ENCODE measurements at regions not wholly inside any gene's neighbourhood (a gene's known extent, or its start where the extent isn't known, plus 50 kb on each side); places are given as distances from the start of the nearest gene placed in this dataset.

GRCh38 chr11:37474889-37475288 is 876.9 kb upstream of the RAG2 start:
- Histone ChIP-seq H3K27me3 (no peaks in the 10 kb centered on the region), H3K9me3 (peaks cover 0 to 4% (median 0%) of the 10 kb centered on the region in 4 donors), H3K27ac (no peak overlapping the region), H3K36me3 (no peaks in the 10 kb centered on the region), H3K4me1 (no peaks in the 10 kb centered on the region), H3K4me3 (no peak overlapping the region)
- 63 to 83% (median 72%) methylated on average over 2 of the region's 2 CpGs for WGBS, 5 donors
- TF ChIP-seq POLR2AphosphoS5 (IDR thresholded peaks at IDR 0.05): no peak
- no peak for TF ChIP-seq POLR2A (IDR thresholded peaks at IDR 0.05)
- TF ChIP-seq CTCF (IDR thresholded peaks at IDR 0.05): no peak
- no peak for TF ChIP-seq EP300 (IDR thresholded peaks at IDR 0.05)
- intact Hi-C loops (cut with DNase I; ENCODE audit: low total_unique reads): no loop called here
- no peak for DNase-seq

GRCh38 chr11:37468344-37468743 is 870.3 kb upstream of the RAG2 start:
- 73 to 81% (median 77%) methylated on average over 4 of the region's 4 CpGs for WGBS, 5 donors
- intact Hi-C loops (cut with DNase I; ENCODE audit: low total_unique reads): no loop called here
- no peak for DNase-seq
- no peak overlapping the region for H3K27ac ChIP-seq
- H3K27me3 ChIP-seq: no peaks in the 10 kb centered on the region
- TF ChIP-seq CTCF (IDR thresholded peaks at IDR 0.05) (no peak), POLR2AphosphoS5 (IDR thresholded peaks at IDR 0.05) (no peak), EP300 (IDR thresholded peaks at IDR 0.05) (no peak), POLR2A (IDR thresholded peaks at IDR 0.05) (no peak)
- H3K36me3 ChIP-seq: no peaks in the 10 kb centered on the region
- peaks cover 0 to 4% (median 1%) of the 10 kb centered on the region in 4 donors for H3K9me3 ChIP-seq
- no peak overlapping the region for H3K4me3 ChIP-seq
- H3K4me1 ChIP-seq: no peaks in the 10 kb centered on the region

GRCh38 chr11:37465221-37465620 is 867.2 kb upstream of the RAG2 start:
- TF ChIP-seq POLR2A (IDR thresholded peaks at IDR 0.05) (no peak), CTCF (IDR thresholded peaks at IDR 0.05) (no peak), EP300 (IDR thresholded peaks at IDR 0.05) (no peak), POLR2AphosphoS5 (IDR thresholded peaks at IDR 0.05) (no peak)
- H3K4me1 ChIP-seq: no peaks in the 10 kb centered on the region

GRCh38 chr11:37459456-37459855 is 861.4 kb upstream of the RAG2 start:
- TF ChIP-seq EP300 (IDR thresholded peaks at IDR 0.05): no peak
- TF ChIP-seq POLR2AphosphoS5 (IDR thresholded peaks at IDR 0.05): no peak
- no peak for TF ChIP-seq POLR2A (IDR thresholded peaks at IDR 0.05)
- no peak for TF ChIP-seq CTCF (IDR thresholded peaks at IDR 0.05)
- no peaks in the 10 kb centered on the region for H3K36me3 ChIP-seq
- H3K9me3 ChIP-seq: no peaks in the 10 kb centered on the region
- H3K4me3 ChIP-seq: no peak overlapping the region
- no peaks in the 10 kb centered on the region for H3K4me1 ChIP-seq
- no peak for DNase-seq
- H3K27me3 ChIP-seq: no peaks in the 10 kb centered on the region
- intact Hi-C loops (cut with DNase I; ENCODE audit: low total_unique reads): no loop called here
- H3K27ac ChIP-seq: no peak overlapping the region
- WGBS, 5 donors: 91 to 99% (median 98%) methylated on average over 2 of the region's 2 CpGs

More at GRCh38 chr11:37465221-37465620, 867.2 kb upstream of the RAG2 start:
- H3K27ac ChIP-seq: no peak overlapping the region
- intact Hi-C loops (cut with DNase I; ENCODE audit: low total_unique reads): no loop called here
- no peak overlapping the region for H3K4me3 ChIP-seq
- H3K27me3 ChIP-seq: no peaks in the 10 kb centered on the region
- no peak for DNase-seq
- H3K36me3 ChIP-seq: no peaks in the 10 kb centered on the region
- H3K9me3 ChIP-seq: peaks cover 0 to 3% (median under 1%) of the 10 kb centered on the region in 4 donors

Data from stomach (tissue), 8 donors.